ENCODE measurements at regions not wholly inside any gene's neighbourhood (a gene's known extent, or its start where the extent isn't known, plus 50 kb on each side); places are given as distances from the start of the nearest gene placed in this dataset.

DNA sequence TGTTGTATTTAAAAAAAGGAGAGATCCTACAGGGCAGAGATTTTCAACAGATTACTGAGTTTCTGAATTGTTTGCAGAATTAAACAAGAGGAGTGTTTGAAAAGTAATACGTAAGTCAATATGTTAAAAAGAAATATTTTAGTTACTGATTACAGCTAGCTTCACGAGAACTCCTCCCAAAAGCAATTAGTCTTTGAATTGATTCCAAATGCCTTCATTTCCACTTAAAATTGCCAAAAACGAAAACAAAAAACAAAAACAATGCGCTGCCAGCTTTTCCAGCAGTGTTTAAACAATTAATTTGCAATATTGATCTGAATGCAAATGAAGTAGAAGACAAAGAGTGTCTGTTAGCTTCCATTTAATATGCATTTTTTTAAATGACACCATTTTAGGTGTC, 310.0 kb downstream of the IPO8 start:
- Histone ChIP-seq H3K4me3 (ENCODE audit: low read depth, low read length) (no peak overlapping the region), H3K4me1 (ENCODE audit: control insufficient read depth, insufficient read depth, low read length) (no peaks in the 10 kb centered on the region), H3K9me3 (ENCODE audit: control insufficient read depth, insufficient read depth, low read depth, low read length) (no peaks in the 10 kb centered on the region), H3K27ac (ENCODE audit: extremely low read depth, low read depth, low read length) (no peak overlapping the region), H3K36me3 (ENCODE audit: control insufficient read depth in 2 of 2, insufficient read depth in 1 of 2, low read length in 2 of 2) (no peaks in the 10 kb centered on the region)
- TF ChIP-seq ZBTB1 (tag by site-specific recombination; IDR thresholded peaks at IDR 0.05) (no peak), ZNF791 (tag by site-specific recombination; IDR thresholded peaks at IDR 0.05) (no peak), SCRT2 (tag by site-specific recombination; IDR thresholded peaks at IDR 0.05) (no peak), ZNF138 (tag by site-specific recombination; IDR thresholded peaks at IDR 0.05; ENCODE audit: borderline replicate concordance) (no peak), INSM2 (tag by site-specific recombination; IDR thresholded peaks at IDR 0.05) (no peak), PBX3 (CRISPR knock-in tag; IDR thresholded peaks at IDR 0.05) (no peak), PRDM4 (tag by site-specific recombination; IDR thresholded peaks at IDR 0.05) (no peak), ZBTB7A (tag by site-specific recombination; IDR thresholded peaks at IDR 0.05; ENCODE audit: low read depth) (no peak)
- ChIA-PET CTCF (interaction anchor here (0.7 kb wide), 1 partner anchor 866 kb away, joined by 3 read pairs; no protein-coding TSS in a partner anchor), POLR2A (no interaction called here)

DNA sequence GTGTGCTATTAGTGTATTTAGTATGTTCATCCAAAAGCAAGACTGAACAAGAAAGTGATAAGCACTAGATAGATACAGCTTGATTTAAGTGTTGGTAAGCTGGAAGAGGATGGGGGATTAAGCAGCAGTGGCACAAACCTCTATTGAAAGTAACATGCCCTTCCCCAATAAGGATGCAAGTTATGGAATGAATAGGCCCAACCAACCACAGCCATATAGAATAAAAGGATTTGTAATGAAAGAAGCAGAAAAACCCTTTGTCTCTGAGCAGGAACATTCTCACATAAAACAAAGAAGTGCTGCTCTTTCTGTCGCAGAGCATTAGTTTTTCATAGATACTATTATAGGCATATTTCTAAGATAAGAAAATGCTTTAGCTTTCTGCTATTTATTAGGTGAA, 310.7 kb downstream of the IPO8 start:
- Histone ChIP-seq H3K36me3 (ENCODE audit: control insufficient read depth in 2 of 2, insufficient read depth in 1 of 2, low read length in 2 of 2) (no peaks in the 10 kb centered on the region), H3K9me3 (ENCODE audit: control insufficient read depth, insufficient read depth, low read depth, low read length) (no peaks in the 10 kb centered on the region), H3K4me1 (ENCODE audit: control insufficient read depth, insufficient read depth, low read length) (no peaks in the 10 kb centered on the region), H3K4me3 (ENCODE audit: low read depth, low read length) (no peak overlapping the region), H3K27ac (ENCODE audit: extremely low read depth, low read depth, low read length) (no peak overlapping the region)
- no peak for TF ChIP-seq TSHZ1 (tag by site-specific recombination; IDR thresholded peaks at IDR 0.05; ENCODE audit: borderline replicate concordance)
- POLR2A ChIA-PET: no interaction called here
- CTCF ChIA-PET: no interaction called here

DNA sequence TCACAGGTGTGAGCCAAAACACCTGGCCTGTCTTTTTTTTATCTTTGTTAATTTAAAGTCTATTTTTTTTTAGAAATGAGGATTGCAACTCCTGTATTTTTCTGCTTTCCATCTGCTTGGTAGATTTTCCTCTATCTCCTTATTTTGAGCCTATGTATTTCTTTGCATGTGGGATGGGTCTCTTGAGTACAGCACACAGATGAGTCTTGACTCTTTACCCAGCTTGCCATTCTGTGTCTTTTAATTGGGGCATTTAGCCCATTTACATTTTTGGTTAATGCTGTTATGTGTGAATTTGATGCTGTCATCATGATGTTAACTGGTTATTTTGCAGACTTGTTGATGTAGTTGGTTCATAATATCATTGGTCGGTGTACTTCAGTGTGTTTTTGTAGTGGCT, 317.4 kb downstream of the IPO8 start:
- POLR2A ChIA-PET: no interaction called here
- no peak for TF ChIP-seq ATF2 (tag by site-specific recombination; IDR thresholded peaks at IDR 0.05; ENCODE audit: low read depth)
- peak; percentile 50 for TF ChIP-seq ZNF529 (tag by site-specific recombination; IDR thresholded peaks at IDR 0.05; ENCODE audit: insufficient replicate concordance)
- peak; percentile 64 for TF ChIP-seq SETDB1 (IDR thresholded peaks at IDR 0.05; ENCODE audit: insufficient read length, low read length)
- no peaks in the 10 kb centered on the region for H3K36me3 ChIP-seq (ENCODE audit: control insufficient read depth in 2 of 2, insufficient read depth in 1 of 2, low read length in 2 of 2)
- CTCF ChIA-PET: no interaction called here
- H3K27ac ChIP-seq (ENCODE audit: extremely low read depth, low read depth, low read length): no peak overlapping the region
- no peaks in the 10 kb centered on the region for H3K9me3 ChIP-seq (ENCODE audit: control insufficient read depth, insufficient read depth, low read depth, low read length)
- H3K4me1 ChIP-seq (ENCODE audit: control insufficient read depth, insufficient read depth, low read length): no peaks in the 10 kb centered on the region
- H3K4me3 ChIP-seq (ENCODE audit: low read depth, low read length): no peak overlapping the region

All from HEK293 (cell line).